SU-DHL-6 (cell line): ENCODE measurements at regions not wholly inside any gene's neighbourhood (a gene's known extent, or its start where the extent isn't known, plus 50 kb on each side); places are given as distances from the start of the nearest gene placed in this dataset.

ENCODE experiments used
- EZH2phosphoT487 ChIP-seq: fragments of 200-600 bp; sonication (generic), shearing (Covaris generic); conservative IDR thresholded peaks from 2 replicates; pipeline ENCODE4 v1.6.1; 2018; ENCODE audit warnings: mild to moderate bottlenecking, antibody characterized with exemption, low read length, moderate library complexity, mixed read lengths
- TF ChIP-seq, protein P1 (sequence below): fragments of 200-600 bp; sonication (generic); IDR thresholded peaks from one replicate; pipeline ENCODE4 v1.5.1; 2017; ENCODE audit warnings: antibody characterized with exemption, mild to moderate bottlenecking, low read length, moderate library complexity; ENCODE audit not compliant: insufficient read depth, poor library complexity, severe bottlenecking

DNA sequence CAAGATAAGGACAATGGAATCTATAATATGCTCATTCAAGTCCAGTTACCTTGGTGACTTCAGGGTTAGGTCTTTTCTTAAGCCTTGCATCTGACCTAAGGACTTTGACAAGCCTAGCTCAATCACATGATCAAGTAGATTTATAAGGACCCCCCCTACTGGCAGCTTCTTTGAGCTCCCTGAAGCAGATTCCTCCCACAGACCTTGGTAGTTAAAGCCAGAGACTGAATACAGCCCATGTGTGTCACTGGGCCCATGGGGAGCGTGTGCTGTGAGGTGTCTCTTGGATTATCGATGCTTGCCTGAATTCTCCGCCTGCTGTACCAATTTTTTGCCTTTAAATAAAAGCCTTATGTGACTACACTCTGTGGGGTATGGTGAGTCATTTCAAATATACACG is 372.7 kb upstream of the RGS17 start:
- TF ChIP-seq, protein P1, sequence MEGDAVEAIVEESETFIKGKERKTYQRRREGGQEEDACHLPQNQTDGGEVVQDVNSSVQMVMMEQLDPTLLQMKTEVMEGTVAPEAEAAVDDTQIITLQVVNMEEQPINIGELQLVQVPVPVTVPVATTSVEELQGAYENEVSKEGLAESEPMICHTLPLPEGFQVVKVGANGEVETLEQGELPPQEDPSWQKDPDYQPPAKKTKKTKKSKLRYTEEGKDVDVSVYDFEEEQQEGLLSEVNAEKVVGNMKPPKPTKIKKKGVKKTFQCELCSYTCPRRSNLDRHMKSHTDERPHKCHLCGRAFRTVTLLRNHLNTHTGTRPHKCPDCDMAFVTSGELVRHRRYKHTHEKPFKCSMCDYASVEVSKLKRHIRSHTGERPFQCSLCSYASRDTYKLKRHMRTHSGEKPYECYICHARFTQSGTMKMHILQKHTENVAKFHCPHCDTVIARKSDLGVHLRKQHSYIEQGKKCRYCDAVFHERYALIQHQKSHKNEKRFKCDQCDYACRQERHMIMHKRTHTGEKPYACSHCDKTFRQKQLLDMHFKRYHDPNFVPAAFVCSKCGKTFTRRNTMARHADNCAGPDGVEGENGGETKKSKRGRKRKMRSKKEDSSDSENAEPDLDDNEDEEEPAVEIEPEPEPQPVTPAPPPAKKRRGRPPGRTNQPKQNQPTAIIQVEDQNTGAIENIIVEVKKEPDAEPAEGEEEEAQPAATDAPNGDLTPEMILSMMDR, result no peak
- no peak for TF ChIP-seq EZH2phosphoT487
